Activated CD8-positive, alpha-beta memory T cell treated with anti-CD3 and anti-CD28 coated beads for 1 hour (primary cell): ENCODE measurements at regions not wholly inside any gene's neighbourhood (a gene's known extent, or its start where the extent isn't known, plus 50 kb on each side); places are given as distances from the start of the nearest gene placed in this dataset.
"Not testable (repeated sequence)": the region's sequence is repeated elsewhere in the genome, so short reads cannot be mapped to it uniquely, and the experiment has no call there.

ENCODE experiments used
- DNase-seq, 2 donors: peaks; one replicate each; pipeline ENCODE4 v3.0.0-alpha.2; 2020; ENCODE audit warnings: low read depth in 1 of 2; ENCODE audit errors: extremely low read depth in 1 of 2

GRCh38 chr15:88965097-88965496 is 51.9 kb upstream of the MFGE8 start:
- not testable (repeated sequence) for DNase-seq

DNA sequence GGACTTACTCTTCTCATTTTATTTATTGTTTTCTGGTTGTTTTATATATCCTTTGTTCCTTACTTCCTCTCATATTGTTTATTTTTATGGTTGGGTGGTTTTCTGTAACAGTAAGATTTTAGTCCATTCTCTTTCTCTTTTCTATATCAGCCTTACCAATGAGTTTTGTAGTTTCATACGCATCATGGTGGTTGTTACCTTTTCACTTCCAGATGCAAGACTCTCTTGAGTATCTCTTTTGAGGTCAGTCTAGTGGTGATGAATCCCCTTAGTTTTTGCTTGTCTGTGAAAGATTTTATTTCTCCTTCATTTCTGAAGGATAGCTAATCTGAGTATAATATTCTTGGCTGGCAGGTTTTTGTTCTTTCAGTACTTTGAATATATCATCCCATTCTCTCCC is 57.1 kb upstream of the MFGE8 start:
- no peak for DNase-seq

DNA sequence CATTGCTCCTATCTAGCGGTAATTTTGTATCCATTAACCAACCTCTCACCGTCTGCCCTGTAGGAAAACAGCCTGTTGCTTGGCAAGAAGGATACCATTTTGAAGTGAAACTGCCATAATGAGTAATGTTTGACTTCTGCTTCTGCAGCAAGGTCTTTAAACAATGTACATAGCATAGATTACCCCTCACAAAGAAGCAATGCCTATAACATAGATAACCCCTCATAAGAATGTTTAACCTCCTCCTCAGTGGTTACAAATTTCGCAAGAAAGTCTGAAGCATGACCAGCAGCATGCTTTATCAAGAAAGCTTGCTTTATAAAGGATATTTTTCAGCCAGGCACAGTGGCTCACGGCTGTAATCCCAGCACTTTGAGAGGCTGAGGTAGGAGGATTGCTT is 61.2 kb upstream of the MFGE8 start:
- DNase-seq, result no peak

- no peak for DNase-seq
These were observed 62.7 kb upstream of the MFGE8 start for GRCh38 chr15:88975891-88976290.

- no peak for DNase-seq
These were observed 63.5 kb upstream of the MFGE8 start for GRCh38 chr15:88976656-88977055.

GRCh38 chr15:88979674-88980073 is 66.5 kb upstream of the MFGE8 start:
- no peak for DNase-seq

DNA sequence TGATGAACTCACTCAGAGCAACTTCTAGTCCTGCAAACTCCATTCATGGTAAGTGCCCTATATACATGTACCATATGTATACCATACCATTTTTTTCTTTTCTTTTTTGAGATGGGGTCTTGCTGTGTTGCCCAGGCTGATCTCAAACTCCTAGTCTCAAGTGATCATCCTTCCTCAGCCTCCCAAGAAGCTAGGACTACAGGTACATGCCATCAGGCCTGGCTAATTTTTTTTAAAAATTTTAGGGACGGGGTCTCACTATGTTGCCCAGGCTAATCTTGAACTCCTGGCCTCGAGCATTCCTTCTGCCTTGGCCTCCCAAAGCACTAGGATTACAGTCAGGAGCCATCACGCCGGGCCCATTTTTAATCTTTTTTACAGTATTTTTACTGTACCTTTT is 67.3 kb upstream of the MFGE8 start:
- no peak for DNase-seq

GRCh38 chr15:88981244-88982215 is 68.4 kb upstream of the MFGE8 start:
- no peak for DNase-seq

DNA sequence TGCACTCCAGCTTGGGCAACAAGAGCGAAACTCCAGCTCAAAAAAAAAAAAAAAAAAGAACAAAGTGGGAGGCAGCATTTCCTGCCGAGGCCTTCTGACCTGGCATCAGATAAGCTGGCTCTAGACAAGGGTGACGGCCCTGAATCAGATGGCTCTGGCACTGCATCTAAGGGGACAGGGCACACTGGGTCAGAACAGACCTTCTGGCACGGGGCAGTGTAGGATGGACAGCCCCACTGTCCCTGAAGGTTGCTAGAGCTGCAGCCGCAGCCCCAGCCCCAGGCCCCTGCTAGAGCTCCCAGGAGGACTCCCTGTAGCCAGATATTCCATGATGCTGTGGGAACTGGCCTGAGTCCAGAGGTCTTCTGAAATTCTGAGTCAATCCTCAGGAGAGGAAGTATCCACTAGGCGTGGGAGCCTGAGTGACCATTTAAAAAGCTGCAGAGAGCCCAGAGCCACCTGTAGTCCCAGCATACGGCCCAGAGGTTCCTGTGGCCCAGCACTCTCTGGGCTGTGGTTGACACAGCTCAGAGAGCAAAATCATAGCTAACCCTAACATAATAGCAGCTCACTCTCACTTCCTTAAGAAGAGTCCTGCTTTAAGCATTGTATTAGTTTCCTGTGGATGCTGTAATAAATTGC is 69.2 kb upstream of the MFGE8 start:
- DNase-seq, result no peak

DNA sequence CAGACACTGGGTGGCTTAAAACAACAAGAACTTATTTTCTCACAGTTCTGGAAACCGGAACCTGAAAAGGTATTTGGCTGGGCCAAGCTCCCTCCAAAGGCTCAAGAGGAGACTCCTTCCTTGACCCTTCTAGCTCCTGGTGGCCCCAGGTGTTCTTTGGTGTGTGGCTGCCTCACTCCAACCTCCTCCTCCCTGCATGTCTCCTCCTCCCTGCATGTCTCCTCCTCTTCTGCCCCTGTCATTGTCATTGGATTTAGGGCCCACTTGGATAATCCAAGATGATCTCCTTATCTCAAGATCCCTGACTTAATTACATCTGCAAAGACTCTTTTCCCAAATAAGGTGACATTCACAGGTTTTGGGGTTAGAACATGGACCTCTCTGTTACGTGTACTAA is 69.8 kb upstream of the MFGE8 start:
- DNase-seq, result no peak

DNA sequence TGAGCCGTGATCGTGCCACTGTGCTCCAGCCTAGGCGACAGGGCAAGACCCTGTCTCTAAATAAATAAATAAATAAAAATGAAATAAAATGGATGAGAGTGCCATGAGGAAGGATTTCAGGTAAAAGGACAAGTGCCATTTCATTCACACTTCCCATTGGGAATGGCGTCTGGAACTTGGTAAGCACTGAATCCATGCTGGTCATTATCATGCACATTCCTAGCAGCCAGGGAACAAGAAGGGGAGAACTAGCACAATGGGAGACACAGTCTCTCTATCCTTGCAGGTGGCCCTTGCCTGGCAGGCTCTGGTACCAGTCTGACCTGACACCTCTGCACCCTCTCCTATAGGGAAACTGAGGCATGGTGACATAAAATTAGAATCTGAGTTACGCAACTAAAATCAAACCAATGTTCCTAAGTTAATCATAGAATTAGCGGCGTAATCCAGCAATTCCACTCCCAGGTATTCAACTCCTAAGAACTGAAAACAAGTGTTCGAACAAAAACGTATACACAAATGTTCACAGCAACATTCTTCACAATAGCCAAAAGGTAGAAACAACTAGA is 70.8 kb upstream of the MFGE8 start:
- no peak for DNase-seq

DNA sequence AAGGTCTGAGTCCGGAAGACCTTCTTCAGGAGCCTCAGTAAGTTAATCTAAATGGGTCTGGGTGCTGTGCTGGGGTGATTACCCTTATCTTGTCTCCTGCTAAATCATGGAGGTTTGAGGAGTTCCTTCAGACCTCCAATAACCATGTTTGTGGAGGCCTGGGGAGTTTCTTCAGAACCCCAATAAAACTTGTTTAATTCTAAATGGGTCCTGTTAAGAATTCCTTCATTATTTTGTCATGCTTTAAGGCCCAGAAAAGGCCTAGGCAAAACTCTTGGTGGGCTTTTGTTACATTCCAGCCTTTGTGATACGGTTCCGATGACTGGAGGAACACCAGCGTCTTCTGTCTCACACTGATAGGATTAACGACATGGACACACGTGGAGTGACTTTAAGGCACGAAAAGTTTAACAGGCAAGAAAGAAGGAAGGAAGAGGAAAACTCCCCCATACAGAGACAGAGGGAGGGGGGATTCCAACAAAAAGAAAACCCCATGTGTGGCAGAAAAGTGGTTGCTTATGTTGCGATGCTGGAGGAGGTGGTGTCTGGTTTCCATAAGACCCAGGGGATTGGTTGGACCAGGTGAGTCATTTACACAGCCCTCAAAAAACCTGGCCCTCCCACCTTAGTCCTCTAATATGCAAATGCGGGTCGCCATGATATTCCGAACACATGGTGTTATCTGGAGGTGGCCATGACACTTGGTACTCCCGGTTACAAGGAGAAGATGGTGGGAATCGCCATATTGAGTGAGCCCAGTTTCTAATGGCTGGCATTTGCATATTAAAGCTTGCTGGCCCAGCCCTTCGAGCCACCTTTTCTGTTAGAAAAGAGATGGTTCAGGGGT is 72.6 kb upstream of the MFGE8 start:
- no peak for DNase-seq

DNA sequence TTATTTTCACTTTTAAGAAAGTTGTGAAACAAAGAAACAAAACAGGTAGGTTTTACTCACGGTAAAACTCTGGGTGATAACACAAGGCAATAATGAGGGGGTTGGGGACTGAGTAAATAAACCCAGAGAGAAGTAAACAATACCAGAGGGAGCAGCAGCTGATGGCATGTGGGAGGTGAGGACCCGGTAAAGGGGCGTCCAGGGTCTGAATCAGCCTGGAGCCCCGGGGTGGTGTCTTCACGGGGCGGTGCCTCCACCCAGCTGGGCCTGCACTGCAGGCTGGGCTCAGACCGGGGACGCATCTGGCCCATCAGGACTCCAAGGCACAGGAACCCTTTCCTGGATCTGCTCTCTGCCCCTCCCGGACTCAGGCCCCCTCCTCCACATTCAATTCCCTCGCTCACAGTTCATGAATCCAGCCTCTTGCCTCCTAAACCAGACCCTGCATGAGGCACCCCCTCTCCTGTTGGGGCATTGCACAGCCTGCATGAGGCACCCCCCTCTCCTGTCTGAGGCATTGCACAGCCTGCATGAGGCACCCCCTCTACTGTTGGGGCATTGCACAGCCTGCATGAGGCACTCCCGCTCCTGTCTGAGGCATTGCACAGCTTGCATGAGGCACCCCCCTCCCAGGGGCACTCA is 73.9 kb upstream of the MFGE8 start:
- no peak for DNase-seq

DNA sequence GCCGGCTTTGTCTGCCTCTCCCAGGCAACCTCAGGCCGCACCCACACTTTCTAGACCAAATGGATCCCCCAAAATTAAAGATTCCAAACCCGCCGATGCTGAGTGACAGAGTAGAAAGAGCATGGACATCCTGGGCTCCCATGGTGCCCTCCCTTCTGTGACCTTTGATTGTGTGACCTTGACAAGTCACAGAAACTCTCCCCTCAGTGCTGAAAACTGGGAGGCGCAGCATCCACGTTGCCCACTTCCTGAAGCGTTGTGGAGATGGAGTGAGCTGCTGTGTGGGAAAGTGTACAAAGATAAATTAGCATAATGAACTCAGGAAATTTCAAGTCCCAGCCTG is 74.4 kb upstream of the MFGE8 start:
- no peak for DNase-seq

GRCh38 chr15:88987934-88988671 is 74.9 kb upstream of the MFGE8 start:
- DNase-seq, result no peak

GRCh38 chr15:88989578-88989977 is 76.4 kb upstream of the MFGE8 start:
- no peak for DNase-seq

GRCh38 chr15:88990185-88990679 is 77.1 kb upstream of the MFGE8 start:
- DNase-seq, result no peak

DNA sequence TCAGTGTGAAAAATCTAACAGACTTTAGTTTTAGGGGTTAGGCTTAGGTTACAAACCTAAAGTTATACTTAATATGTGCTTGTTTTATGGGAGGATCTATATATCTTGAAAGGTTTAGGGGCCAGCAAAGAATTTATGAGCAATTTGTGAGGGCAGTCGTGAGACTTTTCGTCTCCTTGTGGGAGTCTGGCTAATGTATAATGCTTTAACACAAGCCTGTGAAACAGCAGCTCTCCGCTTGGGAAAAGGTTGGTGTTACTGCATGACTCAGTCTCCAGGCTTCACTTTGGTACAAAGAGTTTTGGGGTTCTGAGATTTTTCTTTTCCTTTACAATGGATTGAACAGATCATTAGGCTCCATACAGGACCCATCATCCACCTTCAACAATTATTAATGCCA is 79.0 kb upstream of the MFGE8 start:
- no peak for DNase-seq

DNA sequence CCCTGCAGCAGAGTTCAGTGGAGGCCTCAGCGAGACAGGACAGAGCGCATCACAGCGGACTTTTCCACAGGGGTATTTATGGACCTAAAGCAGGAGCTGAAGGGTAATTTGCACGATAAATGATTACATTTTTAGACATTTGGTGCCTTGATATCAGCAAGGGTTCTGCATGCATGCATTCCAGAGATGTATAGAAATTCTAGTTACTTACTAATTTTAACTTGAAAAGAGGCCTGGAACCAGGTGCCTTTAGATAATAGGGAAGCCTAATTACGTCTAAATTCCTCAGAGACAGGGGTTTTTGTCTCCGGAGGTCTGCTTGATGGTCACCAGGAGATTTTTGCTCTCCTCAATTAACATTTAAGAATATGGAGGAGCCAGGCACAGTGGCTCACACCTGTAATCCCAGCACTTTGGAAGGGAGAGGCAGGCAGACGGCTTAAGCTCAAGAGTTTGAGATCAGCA is 79.8 kb upstream of the MFGE8 start:
- no peak for DNase-seq

GRCh38 chr15:88993662-88994061 is 80.5 kb upstream of the MFGE8 start:
- no peak for DNase-seq
